Fibroblast of lung (primary cell): ENCODE measurements at regions not wholly inside any gene's neighbourhood (a gene's known extent, or its start where the extent isn't known, plus 50 kb on each side); places are given as distances from the start of the nearest gene placed in this dataset.

Source experiments
- DNase-seq, 2 donors: peaks; one replicate each; pipeline versions ENCODE4 v3.0.0 to v3.0.0-alpha.2; 2010; ENCODE audit warnings: low read depth in 2 of 2
- H2AFZ ChIP-seq: 2 replicates; pipeline ENCODE4 v1.5.1; 2012; ENCODE audit warnings: low read length, control low read depth, inconsistent platforms
- H3K27ac ChIP-seq: 2 replicates; pipeline ENCODE4 v1.5.1; 2011; ENCODE audit warnings: low read length, control low read depth; ENCODE audit not compliant: insufficient read depth
- H3K27me3 ChIP-seq: 2 replicates; pipeline ENCODE4 v1.5.1; 2011; ENCODE audit warnings: mild to moderate bottlenecking, low read length; ENCODE audit not compliant: control insufficient read depth, insufficient read depth
- H3K36me3 ChIP-seq: 2 replicates; pipeline ENCODE4 v1.5.1; 2011; ENCODE audit warnings: low read length; ENCODE audit not compliant: control insufficient read depth, insufficient read depth
- H3K4me1 ChIP-seq: 2 replicates; pipeline ENCODE4 v1.5.1; 2011; ENCODE audit warnings: low read length; ENCODE audit not compliant: control insufficient read depth, insufficient read depth; ENCODE audit errors: extremely low read depth
- H3K4me2 ChIP-seq: 2 replicates; pipeline ENCODE4 v1.5.1; 2011; ENCODE audit warnings: low read length, control low read depth; ENCODE audit not compliant: insufficient read depth; ENCODE audit errors: extremely low read depth
- H3K4me3 ChIP-seq, 4 experiments: fragments of 200-600 bp in 1 of 4; sonication (generic) in 1 of 4; replicated peaks in 1 of 4; 2 replicates each; pipeline ENCODE4 v1.5.1; 2011 to 2016; ENCODE audit warnings: low read length in 4 of 4, low read depth in 3 of 4, mild to moderate bottlenecking in 3 of 4, control low read depth in 2 of 4, inconsistent platforms in 1 of 4, mixed read lengths in 1 of 4; ENCODE audit not compliant: insufficient read depth in 1 of 4; ENCODE audit errors: control extremely low read depth in 1 of 4
- H3K79me2 ChIP-seq: 2 replicates; pipeline ENCODE4 v1.5.1; 2012; ENCODE audit warnings: mild to moderate bottlenecking, low read length, inconsistent platforms; ENCODE audit not compliant: control insufficient read depth, insufficient read depth
- H3K9ac ChIP-seq: 2 replicates; pipeline ENCODE4 v1.5.1; 2011; ENCODE audit warnings: mild to moderate bottlenecking, low read length, control low read depth; ENCODE audit not compliant: insufficient read depth
- H3K9me3 ChIP-seq: 2 replicates; pipeline ENCODE4 v1.5.1; 2012; ENCODE audit warnings: low read depth, low read length; ENCODE audit not compliant: control insufficient read depth, insufficient read depth
- H4K20me1 ChIP-seq: 2 replicates; pipeline ENCODE4 v1.5.1; 2011; ENCODE audit warnings: low read length; ENCODE audit not compliant: control insufficient read depth, insufficient read depth; ENCODE audit errors: extremely low read depth
- CTCF ChIP-seq, 2 donors: IDR thresholded peaks in 1 of 2; conservative IDR thresholded peaks in 1 of 2; 1 replicate in 1 of 2; 2 replicates in 1 of 2; pipeline ENCODE4 v1.5.1; 2011 to 2012; ENCODE audit warnings: low read length in 2 of 2, control low read depth in 1 of 2, inconsistent platforms in 1 of 2, low read depth in 1 of 2, mild to moderate bottlenecking in 1 of 2
- EZH2 ChIP-seq: IDR thresholded peaks from 2 replicates; pipeline ENCODE4 v1.5.1; 2012; ENCODE audit warnings: low read length, control low read depth, mild to moderate bottlenecking; ENCODE audit errors: missing control alignments

GRCh38 chr5:41637869-41638268, 127.5 kb upstream of the PLCXD3 start:
- no peaks in the 10 kb centered on the region for H3K27me3 ChIP-seq
- H3K36me3 ChIP-seq: no peaks in the 10 kb centered on the region
- no peak overlapping the region for H3K4me2 ChIP-seq
- no peak overlapping the region for H3K4me3 ChIP-seq
- no peaks in the 10 kb centered on the region for H3K79me2 ChIP-seq
- no peaks in the 10 kb centered on the region for H3K9me3 ChIP-seq
- no peak overlapping the region for H3K9ac ChIP-seq
- DNase-seq: peak in 1 of 2 donors; percentile 2
- H4K20me1 ChIP-seq: no peaks in the 10 kb centered on the region
- no peak overlapping the region for H3K27ac ChIP-seq
- no peaks in the 10 kb centered on the region for H3K4me1 ChIP-seq
- H2AFZ ChIP-seq: no peak overlapping the region
- TF ChIP-seq EZH2: no peak
- TF ChIP-seq CTCF (conservative IDR thresholded peaks at IDR 0.05 in 1 of 2, IDR thresholded peaks at IDR 0.05 in 1 of 2; ENCODE audit: low read depth in 1 of 2, low read length in 2 of 2): peak in 1 of 2 donors; percentile 36

GRCh38 chr5:41637424-41637823, 127.0 kb upstream of the PLCXD3 start:
- Histone ChIP-seq H3K4me2 (no peak overlapping the region), H3K4me3 (no peak overlapping the region), H2AFZ (no peak overlapping the region), H3K4me1 (no peaks in the 10 kb centered on the region), H3K27ac (no peak overlapping the region), H3K79me2 (no peaks in the 10 kb centered on the region), H3K36me3 (no peaks in the 10 kb centered on the region), H3K9me3 (no peaks in the 10 kb centered on the region), H4K20me1 (no peaks in the 10 kb centered on the region), H3K27me3 (no peaks in the 10 kb centered on the region), H3K9ac (no peak overlapping the region)
- TF ChIP-seq CTCF (conservative IDR thresholded peaks at IDR 0.05 in 1 of 2, IDR thresholded peaks at IDR 0.05 in 1 of 2; ENCODE audit: low read depth in 1 of 2, low read length in 2 of 2): no peak
- no peak for TF ChIP-seq EZH2
- DNase-seq: peak in 1 of 2 donors; percentile 18

GRCh38 chr5:41636605-41637004, 126.2 kb upstream of the PLCXD3 start:
- Histone ChIP-seq H4K20me1 (no peaks in the 10 kb centered on the region), H3K79me2 (no peaks in the 10 kb centered on the region), H3K4me2 (no peak overlapping the region), H3K27ac (no peak overlapping the region), H3K4me1 (no peaks in the 10 kb centered on the region), H3K36me3 (no peaks in the 10 kb centered on the region), H3K9ac (no peak overlapping the region), H3K9me3 (no peaks in the 10 kb centered on the region), H3K27me3 (no peaks in the 10 kb centered on the region), H3K4me3 (no peak overlapping the region), H2AFZ (no peak overlapping the region)
- peak; percentile 7 to 12 for DNase-seq
- TF ChIP-seq EZH2: no peak
- TF ChIP-seq CTCF (conservative IDR thresholded peaks at IDR 0.05 in 1 of 2, IDR thresholded peaks at IDR 0.05 in 1 of 2; ENCODE audit: low read depth in 1 of 2, low read length in 2 of 2): peak in 1 of 2 donors; percentile 42
